ENCODE measurements at regions not wholly inside any gene's neighbourhood (a gene's known extent, or its start where the extent isn't known, plus 50 kb on each side); places are given as distances from the start of the nearest gene placed in this dataset.

- no peak for DNase-seq
- peaks cover 0 to 6% of the 10 kb centered on the region in 2 donors for H3K4me1 ChIP-seq
- intact Hi-C loops (cut with DNase I; ENCODE audit: low total_unique reads), result loop anchor here (5.0 kb wide), 2 partner anchors 78 to 162 kb away; partner anchors contain the start of gene PITX1
- TF ChIP-seq POLR2A (IDR thresholded peaks at IDR 0.05) (no peak), CTCF (IDR thresholded peaks at IDR 0.05 in 4 of 5, conservative IDR thresholded peaks at IDR 0.05 in 1 of 5) (no peak)
- H3K27me3 ChIP-seq, result no peaks in the 10 kb centered on the region
- no peaks in the 10 kb centered on the region for H3K9me3 ChIP-seq
- no peaks in the 10 kb centered on the region for H3K36me3 ChIP-seq
- in situ Hi-C loops (cut with MboI; ENCODE audit: low sequenced_read_pairs in 4 of 4), result loop anchor here in 2 of 4 donors (10.0 to 25.0 kb wide), 2 partner anchors 140 to 182 kb away; no protein-coding TSS in a partner anchor
- no peak for ATAC-seq
- no peak overlapping the region for H3K4me3 ChIP-seq
- no peak overlapping the region for H3K27ac ChIP-seq
These were observed 160.7 kb upstream of the PITX1 start for GRCh38 chr5:135194573-135195269.

DNA sequence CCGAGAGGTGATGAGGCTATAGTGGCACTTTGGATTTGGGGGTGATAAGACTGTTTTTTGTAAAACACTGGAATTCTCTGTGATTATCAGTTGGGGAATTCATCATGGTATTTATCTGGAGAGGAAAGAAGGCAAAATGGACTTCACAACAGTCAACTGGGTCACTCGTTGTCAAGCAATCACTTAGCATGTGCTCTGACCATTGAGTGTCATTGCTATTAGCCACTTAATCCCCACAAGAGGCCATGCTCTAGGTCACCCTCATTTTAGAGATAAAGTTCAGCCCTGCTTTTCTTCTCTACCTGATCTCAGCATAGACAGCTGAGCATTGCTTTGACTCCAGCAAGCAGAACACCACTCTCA is 160.1 kb upstream of the PITX1 start:
- Histone ChIP-seq H3K27me3 (no peaks in the 10 kb centered on the region), H3K4me3 (no peak overlapping the region), H3K27ac (no peak overlapping the region), H3K36me3 (no peaks in the 10 kb centered on the region), H3K4me1 (peaks cover 0 to 6% of the 10 kb centered on the region in 2 donors), H3K9me3 (no peaks in the 10 kb centered on the region)
- ATAC-seq, result no peak
- intact Hi-C loops (cut with DNase I; ENCODE audit: low total_unique reads) (loop anchor here (5.0 kb wide), 2 partner anchors 78 to 162 kb away; partner anchors contain the start of gene PITX1), in situ Hi-C loops (cut with MboI; ENCODE audit: low sequenced_read_pairs in 4 of 4) (loop anchor here in 2 of 4 donors (10.0 to 25.0 kb wide), 2 partner anchors 141 to 182 kb away; no protein-coding TSS in a partner anchor)
- no peak for DNase-seq
- TF ChIP-seq CTCF (IDR thresholded peaks at IDR 0.05 in 4 of 5, conservative IDR thresholded peaks at IDR 0.05 in 1 of 5), result no peak
- no peak for TF ChIP-seq POLR2A (IDR thresholded peaks at IDR 0.05)

DNA sequence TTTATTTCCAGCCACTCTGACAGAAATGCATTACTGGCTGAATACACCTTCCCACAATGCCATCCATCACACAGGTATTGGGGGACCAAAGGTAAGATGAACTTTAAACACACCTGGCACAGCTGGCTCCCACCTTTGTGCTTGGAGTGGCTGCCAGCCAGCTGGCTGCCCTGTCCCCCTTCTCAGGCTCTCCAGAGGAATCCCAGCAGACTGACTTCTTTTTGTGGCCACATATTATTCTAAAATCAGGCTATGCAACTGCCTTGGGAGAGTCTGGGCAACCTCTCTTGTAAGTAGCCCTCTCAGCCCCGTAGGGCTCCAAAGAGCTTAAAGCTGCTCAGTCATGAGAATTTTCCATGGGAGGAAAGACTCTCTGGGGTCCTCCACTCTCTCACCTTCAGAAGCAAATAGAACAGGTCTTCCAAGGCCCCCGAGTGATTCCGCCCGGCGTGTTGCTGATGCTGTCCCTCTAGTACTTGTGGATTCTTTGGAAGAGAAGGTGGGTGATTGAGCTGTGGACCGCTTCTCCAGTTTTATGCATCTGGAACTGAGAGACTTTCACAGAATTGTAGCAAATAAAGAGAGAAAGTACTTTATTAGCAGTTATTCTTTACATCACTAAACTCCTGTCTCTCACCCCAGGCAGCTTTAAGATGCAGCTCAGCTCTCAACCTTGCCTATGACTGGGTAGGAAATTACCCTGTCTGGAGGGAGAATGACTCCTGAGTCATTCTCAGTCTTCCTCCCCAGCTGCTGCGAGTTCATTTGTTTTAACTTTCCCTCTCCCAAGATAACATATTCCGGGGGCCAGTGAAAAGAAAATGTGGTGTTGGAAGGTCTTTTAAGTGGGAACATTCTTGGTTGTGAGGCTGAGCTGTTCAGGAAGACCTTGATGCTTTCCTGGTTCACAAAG is 159.4 kb upstream of the PITX1 start:
- intact Hi-C loops (cut with DNase I; ENCODE audit: low total_unique reads), result loop anchor here (5.0 kb wide), 2 partner anchors 79 to 161 kb away; partner anchors contain the start of gene PITX1
- Histone ChIP-seq H3K27me3 (no peaks in the 10 kb centered on the region), H3K4me3 (no peak overlapping the region), H3K4me1 (peaks cover 0 to 6% of the 10 kb centered on the region in 2 donors), H3K27ac (no peak overlapping the region), H3K9me3 (no peaks in the 10 kb centered on the region), H3K36me3 (no peaks in the 10 kb centered on the region)
- no peak for TF ChIP-seq CTCF (IDR thresholded peaks at IDR 0.05 in 4 of 5, conservative IDR thresholded peaks at IDR 0.05 in 1 of 5)
- TF ChIP-seq POLR2A (IDR thresholded peaks at IDR 0.05), result no peak
- in situ Hi-C loops (cut with MboI; ENCODE audit: low sequenced_read_pairs in 4 of 4), result loop anchor here in 2 of 4 donors (10.0 to 25.0 kb wide), 2 partner anchors 141 to 181 kb away; no protein-coding TSS in a partner anchor
- ATAC-seq, result no peak
- no peak for DNase-seq

DNA sequence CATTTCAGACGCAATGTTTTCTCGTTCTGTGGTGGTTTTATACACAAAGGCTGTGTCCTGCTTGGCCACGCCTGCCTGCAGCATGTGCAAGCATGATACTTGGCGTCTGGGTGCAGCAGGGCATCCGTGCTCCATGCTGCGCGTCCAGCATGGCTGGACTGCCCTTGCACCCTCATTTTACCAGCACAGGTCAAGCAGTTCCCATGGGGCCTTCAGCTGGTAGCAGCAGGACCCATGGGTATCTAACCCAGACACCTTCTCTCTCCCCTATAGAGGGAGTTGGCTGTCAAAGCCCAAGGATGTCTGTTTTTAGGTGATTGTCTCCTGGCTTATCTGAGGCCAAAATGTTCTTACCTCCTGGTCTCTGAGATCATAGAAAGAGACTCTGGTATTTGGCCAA is 158.3 kb upstream of the PITX1 start:
- Histone ChIP-seq H3K9me3 (no peaks in the 10 kb centered on the region), H3K4me3 (no peak overlapping the region), H3K27ac (no peak overlapping the region), H3K4me1 (peaks cover 0 to 6% of the 10 kb centered on the region in 2 donors), H3K27me3 (no peaks in the 10 kb centered on the region), H3K36me3 (no peaks in the 10 kb centered on the region)
- DNase-seq (no peak), ATAC-seq (no peak)
- intact Hi-C loops (cut with DNase I; ENCODE audit: low total_unique reads), result loop anchor here (5.0 kb wide), 2 partner anchors 80 to 160 kb away; partner anchors contain the start of gene PITX1
- in situ Hi-C loops (cut with MboI; ENCODE audit: low sequenced_read_pairs in 4 of 4), result loop anchor here in 2 of 4 donors (10.0 to 25.0 kb wide), 2 partner anchors 142 to 180 kb away; no protein-coding TSS in a partner anchor
- TF ChIP-seq POLR2A (IDR thresholded peaks at IDR 0.05), result no peak
- TF ChIP-seq CTCF (IDR thresholded peaks at IDR 0.05 in 4 of 5, conservative IDR thresholded peaks at IDR 0.05 in 1 of 5), result no peak
